Fibroblast of lung (primary cell): ENCODE measurements at regions not wholly inside any gene's neighbourhood (a gene's known extent, or its start where the extent isn't known, plus 50 kb on each side); places are given as distances from the start of the nearest gene placed in this dataset.
A peak's percentile ranks its signal among the peaks of the same experiment; 100 is the strongest.

Source experiments
- DNase-seq, 2 donors: peaks; one replicate each; pipeline versions ENCODE4 v3.0.0 to v3.0.0-alpha.2; 2010; ENCODE audit warnings: low read depth in 2 of 2
- H2AFZ ChIP-seq: 2 replicates; pipeline ENCODE4 v1.5.1; 2012; ENCODE audit warnings: low read length, control low read depth, inconsistent platforms
- H3K27ac ChIP-seq: 2 replicates; pipeline ENCODE4 v1.5.1; 2011; ENCODE audit warnings: low read length, control low read depth; ENCODE audit not compliant: insufficient read depth
- H3K27me3 ChIP-seq: 2 replicates; pipeline ENCODE4 v1.5.1; 2011; ENCODE audit warnings: mild to moderate bottlenecking, low read length; ENCODE audit not compliant: control insufficient read depth, insufficient read depth
- H3K36me3 ChIP-seq: 2 replicates; pipeline ENCODE4 v1.5.1; 2011; ENCODE audit warnings: low read length; ENCODE audit not compliant: control insufficient read depth, insufficient read depth
- H3K4me1 ChIP-seq: 2 replicates; pipeline ENCODE4 v1.5.1; 2011; ENCODE audit warnings: low read length; ENCODE audit not compliant: control insufficient read depth, insufficient read depth; ENCODE audit errors: extremely low read depth
- H3K4me2 ChIP-seq: 2 replicates; pipeline ENCODE4 v1.5.1; 2011; ENCODE audit warnings: low read length, control low read depth; ENCODE audit not compliant: insufficient read depth; ENCODE audit errors: extremely low read depth
- H3K4me3 ChIP-seq, 4 experiments: fragments of 200-600 bp in 1 of 4; sonication (generic) in 1 of 4; replicated peaks in 1 of 4; 2 replicates each; pipeline ENCODE4 v1.5.1; 2011 to 2016; ENCODE audit warnings: low read length in 4 of 4, low read depth in 3 of 4, mild to moderate bottlenecking in 3 of 4, control low read depth in 2 of 4, inconsistent platforms in 1 of 4, mixed read lengths in 1 of 4; ENCODE audit not compliant: insufficient read depth in 1 of 4; ENCODE audit errors: control extremely low read depth in 1 of 4
- H3K79me2 ChIP-seq: 2 replicates; pipeline ENCODE4 v1.5.1; 2012; ENCODE audit warnings: mild to moderate bottlenecking, low read length, inconsistent platforms; ENCODE audit not compliant: control insufficient read depth, insufficient read depth
- H3K9ac ChIP-seq: 2 replicates; pipeline ENCODE4 v1.5.1; 2011; ENCODE audit warnings: mild to moderate bottlenecking, low read length, control low read depth; ENCODE audit not compliant: insufficient read depth
- H3K9me3 ChIP-seq: 2 replicates; pipeline ENCODE4 v1.5.1; 2012; ENCODE audit warnings: low read depth, low read length; ENCODE audit not compliant: control insufficient read depth, insufficient read depth
- H4K20me1 ChIP-seq: 2 replicates; pipeline ENCODE4 v1.5.1; 2011; ENCODE audit warnings: low read length; ENCODE audit not compliant: control insufficient read depth, insufficient read depth; ENCODE audit errors: extremely low read depth
- CTCF ChIP-seq, 2 donors: IDR thresholded peaks in 1 of 2; conservative IDR thresholded peaks in 1 of 2; 1 replicate in 1 of 2; 2 replicates in 1 of 2; pipeline ENCODE4 v1.5.1; 2011 to 2012; ENCODE audit warnings: low read length in 2 of 2, control low read depth in 1 of 2, inconsistent platforms in 1 of 2, low read depth in 1 of 2, mild to moderate bottlenecking in 1 of 2
- EZH2 ChIP-seq: IDR thresholded peaks from 2 replicates; pipeline ENCODE4 v1.5.1; 2012; ENCODE audit warnings: low read length, control low read depth, mild to moderate bottlenecking; ENCODE audit errors: missing control alignments

- no peak overlapping the region for H3K27ac ChIP-seq
- H3K4me1 ChIP-seq = no peaks in the 10 kb centered on the region
- TF ChIP-seq EZH2 (no peak), CTCF (conservative IDR thresholded peaks at IDR 0.05 in 1 of 2, IDR thresholded peaks at IDR 0.05 in 1 of 2; ENCODE audit: low read depth in 1 of 2, low read length in 2 of 2) (no peak)
- H3K9me3 ChIP-seq = no peaks in the 10 kb centered on the region
- H2AFZ ChIP-seq = no peak overlapping the region
- no peak overlapping the region for H3K4me2 ChIP-seq
- H3K4me3 ChIP-seq = no peak overlapping the region
- H4K20me1 ChIP-seq = no peaks in the 10 kb centered on the region
- H3K36me3 ChIP-seq = no peaks in the 10 kb centered on the region
- H3K79me2 ChIP-seq = no peaks in the 10 kb centered on the region
- DNase-seq = no peak
- no peak overlapping the region for H3K9ac ChIP-seq
- H3K27me3 ChIP-seq = no peaks in the 10 kb centered on the region
Observed at GRCh38 chr18:34350778-34351177, 126.1 kb upstream of the NOL4 start.

- Histone ChIP-seq H3K27ac (no peak overlapping the region), H2AFZ (no peak overlapping the region), H3K9ac (no peak overlapping the region), H3K9me3 (no peaks in the 10 kb centered on the region), H3K79me2 (no peaks in the 10 kb centered on the region), H3K27me3 (no peaks in the 10 kb centered on the region), H3K4me3 (no peak overlapping the region), H3K4me1 (no peaks in the 10 kb centered on the region), H3K4me2 (no peak overlapping the region), H3K36me3 (no peaks in the 10 kb centered on the region), H4K20me1 (no peaks in the 10 kb centered on the region)
- TF ChIP-seq EZH2 (no peak), CTCF (conservative IDR thresholded peaks at IDR 0.05 in 1 of 2, IDR thresholded peaks at IDR 0.05 in 1 of 2; ENCODE audit: low read depth in 1 of 2, low read length in 2 of 2) (peak in 1 of 2 donors; percentile 29)
- peak; percentile 4 to 28 for DNase-seq
Observed at GRCh38 chr18:34352385-34353163, 127.9 kb upstream of the NOL4 start.

- Histone ChIP-seq H3K79me2 (no peaks in the 10 kb centered on the region), H4K20me1 (no peaks in the 10 kb centered on the region)
- TF ChIP-seq CTCF (conservative IDR thresholded peaks at IDR 0.05 in 1 of 2, IDR thresholded peaks at IDR 0.05 in 1 of 2; ENCODE audit: low read depth in 1 of 2, low read length in 2 of 2) = no peak
Observed at GRCh38 chr18:34354351-34354750, 129.6 kb upstream of the NOL4 start.

More at GRCh38 chr18:34354351-34354750, 129.6 kb upstream of the NOL4 start:
- no peaks in the 10 kb centered on the region for H3K9me3 ChIP-seq
- H3K4me2 ChIP-seq = no peak overlapping the region
- no peaks in the 10 kb centered on the region for H3K36me3 ChIP-seq
- no peaks in the 10 kb centered on the region for H3K27me3 ChIP-seq
- H2AFZ ChIP-seq = no peak overlapping the region
- H3K4me1 ChIP-seq = no peaks in the 10 kb centered on the region
- DNase-seq = no peak
- no peak overlapping the region for H3K27ac ChIP-seq
- H3K4me3 ChIP-seq = no peak overlapping the region
- H3K9ac ChIP-seq = no peak overlapping the region
